ENCODE measurements at regions not wholly inside any gene's neighbourhood (a gene's known extent, or its start where the extent isn't known, plus 50 kb on each side); places are given as distances from the start of the nearest gene placed in this dataset.

- Mint-ChIP-seq H3K27ac (no peak overlapping the region), H3K4me3 (no peak overlapping the region), H3K27me3 (peaks cover 5 to 11% of the 10 kb centered on the region in 2 donors), H3K4me1 (no peaks in the 10 kb centered on the region), H3K36me3 (no peaks in the 10 kb centered on the region), H3K9me3 (peaks cover 0 to 1% (median 0%) of the 10 kb centered on the region in 8 donors)
- intact Hi-C loops (cut with micrococcal nuclease): no loop called here
- Histone ChIP-seq H3K4me3 (ENCODE audit: low read length in 2 of 2) (no peak overlapping the region), H3K27ac (ENCODE audit: low read depth, low read length) (no peak overlapping the region), H3K36me3 (ENCODE audit: insufficient read depth, low read length) (no peaks in the 10 kb centered on the region), H3K4me1 (ENCODE audit: insufficient read depth, low read length) (no peaks in the 10 kb centered on the region), H3K9me3 (ENCODE audit: control insufficient read depth in 1 of 2, low read length in 2 of 2) (no peaks in the 10 kb centered on the region), H3K27me3 (ENCODE audit: insufficient read depth, low read length) (no peaks in the 10 kb centered on the region)
- CTCF ChIA-PET (ENCODE audit: partially characterized antibody): no interaction called here
- POLR2A ChIA-PET (ENCODE audit: partially characterized antibody): no interaction called here
- no peak for DNase-seq
These were observed 324.9 kb upstream of the IRX4 start for GRCh38 chr5:2207416-2208238.

- Mint-ChIP-seq H3K9me3 (peaks cover 0 to 1% (median 0%) of the 10 kb centered on the region in 8 donors), H3K4me3 (no peak overlapping the region), H3K27me3 (peaks cover 7 to 11% of the 10 kb centered on the region in 2 donors), H3K27ac (no peak overlapping the region), H3K36me3 (no peaks in the 10 kb centered on the region), H3K4me1 (no peaks in the 10 kb centered on the region)
- H3K4me1 ChIP-seq (ENCODE audit: insufficient read depth, low read length): no peaks in the 10 kb centered on the region
- DNase-seq: no peak
- H3K9me3 ChIP-seq (ENCODE audit: control insufficient read depth in 1 of 2, low read length in 2 of 2): no peaks in the 10 kb centered on the region
- H3K27me3 ChIP-seq (ENCODE audit: insufficient read depth, low read length): no peaks in the 10 kb centered on the region
- no peak overlapping the region for H3K4me3 ChIP-seq (ENCODE audit: low read length in 2 of 2)
- intact Hi-C loops (cut with micrococcal nuclease): no loop called here
- H3K36me3 ChIP-seq (ENCODE audit: insufficient read depth, low read length): no peaks in the 10 kb centered on the region
- ChIA-PET CTCF (ENCODE audit: partially characterized antibody) (no interaction called here), POLR2A (ENCODE audit: partially characterized antibody) (no interaction called here)
- H3K27ac ChIP-seq (ENCODE audit: low read depth, low read length): no peak overlapping the region
These were observed 324.3 kb upstream of the IRX4 start for GRCh38 chr5:2207109-2207399.

- DNase-seq: no peak
- intact Hi-C loops (cut with micrococcal nuclease): no loop called here
These were observed 323.8 kb upstream of the IRX4 start for GRCh38 chr5:2206293-2207108.

DNA sequence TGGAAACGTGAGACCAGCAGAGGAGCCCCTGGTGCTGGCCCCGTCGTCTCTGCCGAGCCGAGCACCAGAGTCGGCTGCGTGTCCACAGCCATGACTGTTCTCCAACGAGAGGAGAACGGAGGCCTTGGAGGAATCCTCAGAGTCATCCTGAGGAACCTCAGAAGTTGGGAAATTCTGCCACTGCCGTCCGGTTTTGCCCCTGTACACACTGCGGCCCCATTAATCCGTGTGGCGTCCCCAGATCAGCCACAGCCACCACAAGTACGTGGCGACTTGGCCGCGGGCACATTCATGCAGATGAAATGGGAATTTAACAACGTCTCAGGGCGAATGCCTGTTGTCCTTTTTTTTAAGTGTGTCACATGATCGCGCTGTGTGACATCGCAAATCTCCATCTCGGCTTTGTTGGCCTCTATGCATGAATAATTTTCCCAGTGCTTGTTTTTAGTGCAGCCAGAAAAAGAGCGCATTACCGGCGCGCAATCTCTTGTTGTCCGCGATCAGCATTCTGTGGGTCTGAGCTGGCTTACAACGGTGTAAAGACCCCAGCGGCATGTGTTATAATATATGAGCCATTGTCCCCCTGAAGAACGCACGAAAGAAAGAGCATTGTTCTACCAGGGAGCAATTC, 323.0 kb upstream of the IRX4 start:
- peaks cover 0 to 2% (median 0%) of the 10 kb centered on the region in 8 donors for H3K9me3 Mint-ChIP-seq
- Histone ChIP-seq H3K9me3 (ENCODE audit: control insufficient read depth in 1 of 2, low read length in 2 of 2) (no peaks in the 10 kb centered on the region), H3K36me3 (ENCODE audit: insufficient read depth, low read length) (no peaks in the 10 kb centered on the region), H3K4me1 (ENCODE audit: insufficient read depth, low read length) (no peaks in the 10 kb centered on the region), H3K27me3 (ENCODE audit: insufficient read depth, low read length) (no peaks in the 10 kb centered on the region), H3K27ac (ENCODE audit: low read depth, low read length) (no peak overlapping the region), H3K4me3 (ENCODE audit: low read length in 2 of 2) (no peak overlapping the region)
- intact Hi-C loops (cut with micrococcal nuclease): no loop called here
- ChIA-PET POLR2A (ENCODE audit: partially characterized antibody) (no interaction called here), CTCF (ENCODE audit: partially characterized antibody) (no interaction called here)
- no peaks in the 10 kb centered on the region for H3K4me1 Mint-ChIP-seq
- H3K27me3 Mint-ChIP-seq: peaks cover 7 to 11% of the 10 kb centered on the region in 2 donors
- H3K36me3 Mint-ChIP-seq: no peaks in the 10 kb centered on the region
- no peak for DNase-seq
- H3K4me3 Mint-ChIP-seq: no peak overlapping the region
- H3K27ac Mint-ChIP-seq: no peak overlapping the region

More at GRCh38 chr5:2206293-2207108, 323.8 kb upstream of the IRX4 start:
- Mint-ChIP-seq H3K27ac (no peak overlapping the region), H3K4me1 (no peaks in the 10 kb centered on the region), H3K9me3 (peaks cover 0 to 1% (median 0%) of the 10 kb centered on the region in 8 donors), H3K4me3 (no peak overlapping the region), H3K27me3 (peaks cover 7 to 11% of the 10 kb centered on the region in 2 donors), H3K36me3 (no peaks in the 10 kb centered on the region)
- Histone ChIP-seq H3K4me1 (ENCODE audit: insufficient read depth, low read length) (no peaks in the 10 kb centered on the region), H3K27ac (ENCODE audit: low read depth, low read length) (no peak overlapping the region), H3K36me3 (ENCODE audit: insufficient read depth, low read length) (no peaks in the 10 kb centered on the region), H3K9me3 (ENCODE audit: control insufficient read depth in 1 of 2, low read length in 2 of 2) (no peaks in the 10 kb centered on the region), H3K27me3 (ENCODE audit: insufficient read depth, low read length) (no peaks in the 10 kb centered on the region), H3K4me3 (ENCODE audit: low read length in 2 of 2) (no peak overlapping the region)
- CTCF ChIA-PET (ENCODE audit: partially characterized antibody): no interaction called here
- POLR2A ChIA-PET (ENCODE audit: partially characterized antibody): no interaction called here

GRCh38 chr5:2205185-2205585, 322.5 kb upstream of the IRX4 start:
- Histone ChIP-seq H3K4me1 (ENCODE audit: insufficient read depth, low read length) (no peaks in the 10 kb centered on the region), H3K27ac (ENCODE audit: low read depth, low read length) (no peak overlapping the region), H3K4me3 (ENCODE audit: low read length in 2 of 2) (no peak overlapping the region), H3K9me3 (ENCODE audit: control insufficient read depth in 1 of 2, low read length in 2 of 2) (no peaks in the 10 kb centered on the region), H3K27me3 (ENCODE audit: insufficient read depth, low read length) (no peaks in the 10 kb centered on the region), H3K36me3 (ENCODE audit: insufficient read depth, low read length) (no peaks in the 10 kb centered on the region)
- Mint-ChIP-seq H3K4me3 (no peak overlapping the region), H3K27ac (no peak overlapping the region), H3K4me1 (no peaks in the 10 kb centered on the region), H3K36me3 (no peaks in the 10 kb centered on the region), H3K27me3 (peaks cover 7 to 11% of the 10 kb centered on the region in 2 donors), H3K9me3 (peaks cover 0 to 2% (median 0%) of the 10 kb centered on the region in 8 donors)
- POLR2A ChIA-PET (ENCODE audit: partially characterized antibody): no interaction called here
- CTCF ChIA-PET (ENCODE audit: partially characterized antibody): no interaction called here
- intact Hi-C loops (cut with micrococcal nuclease): no loop called here
- no peak for DNase-seq

GRCh38 chr5:2204366-2205184, 321.9 kb upstream of the IRX4 start:
- H3K4me1 ChIP-seq (ENCODE audit: insufficient read depth, low read length): no peaks in the 10 kb centered on the region
- H3K36me3 ChIP-seq (ENCODE audit: insufficient read depth, low read length): no peaks in the 10 kb centered on the region
- no peak for DNase-seq
- H3K27me3 ChIP-seq (ENCODE audit: insufficient read depth, low read length): no peaks in the 10 kb centered on the region
- CTCF ChIA-PET (ENCODE audit: partially characterized antibody): no interaction called here
- POLR2A ChIA-PET (ENCODE audit: partially characterized antibody): no interaction called here
- Mint-ChIP-seq H3K27me3 (peaks cover 7 to 11% of the 10 kb centered on the region in 2 donors), H3K4me1 (no peaks in the 10 kb centered on the region), H3K4me3 (no peak overlapping the region), H3K36me3 (no peaks in the 10 kb centered on the region), H3K9me3 (peaks cover 0 to 2% (median 0%) of the 10 kb centered on the region in 8 donors), H3K27ac (no peak overlapping the region)
- no peaks in the 10 kb centered on the region for H3K9me3 ChIP-seq (ENCODE audit: control insufficient read depth in 1 of 2, low read length in 2 of 2)
- no peak overlapping the region for H3K27ac ChIP-seq (ENCODE audit: low read depth, low read length)
- intact Hi-C loops (cut with micrococcal nuclease): no loop called here
- H3K4me3 ChIP-seq (ENCODE audit: low read length in 2 of 2): no peak overlapping the region

- Histone ChIP-seq H3K36me3 (ENCODE audit: insufficient read depth, low read length) (no peaks in the 10 kb centered on the region), H3K27ac (ENCODE audit: low read depth, low read length) (no peak overlapping the region), H3K9me3 (ENCODE audit: control insufficient read depth in 1 of 2, low read length in 2 of 2) (no peaks in the 10 kb centered on the region), H3K27me3 (ENCODE audit: insufficient read depth, low read length) (no peaks in the 10 kb centered on the region), H3K4me3 (ENCODE audit: low read length in 2 of 2) (no peak overlapping the region), H3K4me1 (ENCODE audit: insufficient read depth, low read length) (no peaks in the 10 kb centered on the region)
- DNase-seq: no peak
- H3K4me1 Mint-ChIP-seq: no peaks in the 10 kb centered on the region
- no peaks in the 10 kb centered on the region for H3K36me3 Mint-ChIP-seq
- ChIA-PET CTCF (ENCODE audit: partially characterized antibody) (no interaction called here), POLR2A (ENCODE audit: partially characterized antibody) (no interaction called here)
- H3K9me3 Mint-ChIP-seq: peaks cover 0 to 2% (median 0%) of the 10 kb centered on the region in 8 donors
- H3K4me3 Mint-ChIP-seq: no peak overlapping the region
- intact Hi-C loops (cut with micrococcal nuclease): no loop called here
- peaks cover 7 to 11% of the 10 kb centered on the region in 2 donors for H3K27me3 Mint-ChIP-seq
- no peak overlapping the region for H3K27ac Mint-ChIP-seq
These were observed 321.0 kb upstream of the IRX4 start for GRCh38 chr5:2203774-2204173.

Data from CD4-positive, alpha-beta memory T cell (primary cell).